CD4-positive, alpha-beta T cell (primary cell): ENCODE measurements at regions not wholly inside any gene's neighbourhood (a gene's known extent, or its start where the extent isn't known, plus 50 kb on each side); places are given as distances from the start of the nearest gene placed in this dataset.

ENCODE experiments used
- ATAC-seq: fragments of 200-7000 bp; cut with Tn5 transposase; one replicate; pipeline ENCODE4 v1.10.0; 2022; ENCODE audit warnings: mild to moderate bottlenecking; ENCODE audit not compliant: poor library complexity
- CTCF ChIA-PET: fragments of 350-600 bp; sonication (Branson Sonifier 250); formaldehyde crosslinking; loops from one replicate; lab custom pipeline; 2021; ENCODE audit warnings: antibody characterized with exemption, inconsistent platforms; lab: Charles Lee
- POLR2A ChIA-PET: fragments of 350-600 bp; sonication (Branson Sonifier 250); formaldehyde crosslinking; loops from one replicate; lab custom pipeline; 2021; ENCODE audit warnings: antibody characterized with exemption, inconsistent platforms; lab: Charles Lee
- DNase-seq, 14 experiments: peaks; one replicate each; pipeline ENCODE4 v3.0.0-alpha.2; 2013 to 2020; ENCODE audit warnings: mixed read lengths in 2 of 14
- H3K27ac ChIP-seq, 2 donors: one replicate each; pipeline versions ENCODE4 v1.5.1 to v1.7.0; 2013; ENCODE audit warnings: low read length in 2 of 2, low read depth in 1 of 2, mild to moderate bottlenecking in 1 of 2
- H3K27me3 ChIP-seq, 2 experiments: 1 replicate in 1 of 2; 2 replicates in 1 of 2; pipeline versions ENCODE4 v1.6.1 to v1.7.0; 2013; ENCODE audit warnings: low read length in 2 of 2, control low read depth in 1 of 2, mild to moderate bottlenecking in 1 of 2, moderate library complexity in 1 of 2; ENCODE audit not compliant: insufficient read depth in 2 of 2, control insufficient read depth in 1 of 2
- H3K36me3 ChIP-seq: one replicate; pipeline ENCODE4 v1.6.1; 2013; ENCODE audit warnings: low read length, control low read depth; ENCODE audit not compliant: insufficient read depth
- H3K4me1 ChIP-seq: one replicate; pipeline ENCODE4 v1.6.1; 2013; ENCODE audit warnings: low read length, control low read depth; ENCODE audit not compliant: insufficient read depth
- H3K4me3 ChIP-seq: one replicate; pipeline ENCODE4 v1.5.1; 2013; ENCODE audit warnings: mild to moderate bottlenecking, low read length, moderate library complexity
- H3K9me3 ChIP-seq, 2 experiments: 1 replicate in 1 of 2; 2 replicates in 1 of 2; pipeline versions ENCODE4 v1.6.1 to v1.7.0; 2013; ENCODE audit warnings: low read length in 2 of 2, mild to moderate bottlenecking in 2 of 2, control low read depth in 1 of 2, moderate library complexity in 1 of 2; ENCODE audit not compliant: control insufficient read depth in 1 of 2, insufficient read depth in 1 of 2
- H3K27ac Mint-ChIP-seq: one replicate; pipeline ENCODE4 v1.8.0; 2020; ENCODE audit warnings: mixed read lengths
- H3K27me3 Mint-ChIP-seq: one replicate; pipeline ENCODE4 v1.8.0; 2021; ENCODE audit warnings: mixed read lengths
- H3K36me3 Mint-ChIP-seq: one replicate; pipeline ENCODE4 v1.8.0; 2021; ENCODE audit warnings: low read depth, mixed read lengths
- H3K4me1 Mint-ChIP-seq: one replicate; pipeline ENCODE4 v1.8.0; 2021; ENCODE audit warnings: low read depth, mixed read lengths
- H3K4me3 Mint-ChIP-seq: one replicate; pipeline ENCODE4 v1.8.0; 2020; ENCODE audit warnings: mild to moderate bottlenecking, mixed read lengths
- H3K9me3 Mint-ChIP-seq: one replicate; pipeline ENCODE4 v1.8.0; 2020; ENCODE audit warnings: mixed read lengths
- intact Hi-C, 2 experiments: fragments of 100-400 bp; cut with DNase I in 1 of 2; cut with micrococcal nuclease in 1 of 2; formaldehyde crosslinking; loops; one replicate each; pipeline versions ENCODE4 v1.15.1 to v1.9.0; 2023 to 2025; cut with DNase I, micrococcal nuclease
- TF ChIP-seq, protein P1 (sequence below): fragments of 200-600 bp; IDR thresholded peaks from one replicate; pipeline ENCODE4 v1.8.0; 2022; ENCODE audit warnings: antibody characterized with exemption, mild to moderate bottlenecking

DNA sequence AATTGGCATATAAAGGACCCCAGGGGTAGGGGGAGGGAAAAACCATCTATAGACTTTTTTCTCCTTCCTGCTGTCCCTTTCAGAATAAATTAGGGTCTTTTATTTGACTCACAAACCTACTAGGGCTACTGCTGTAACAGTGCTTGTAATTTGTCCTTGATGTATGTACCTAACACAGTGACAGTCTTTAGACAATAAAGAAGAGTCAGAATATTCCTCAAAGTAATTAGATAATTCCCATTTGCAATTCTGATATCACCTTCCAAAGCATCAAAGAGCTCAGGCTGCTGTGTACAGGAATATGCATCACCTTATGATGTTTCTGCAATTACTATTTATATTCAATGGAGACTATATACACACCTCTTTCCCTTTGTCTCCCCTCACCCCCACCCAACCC is 161.7 kb downstream of the MREG start:
- CTCF ChIA-PET = no interaction called here

DNA sequence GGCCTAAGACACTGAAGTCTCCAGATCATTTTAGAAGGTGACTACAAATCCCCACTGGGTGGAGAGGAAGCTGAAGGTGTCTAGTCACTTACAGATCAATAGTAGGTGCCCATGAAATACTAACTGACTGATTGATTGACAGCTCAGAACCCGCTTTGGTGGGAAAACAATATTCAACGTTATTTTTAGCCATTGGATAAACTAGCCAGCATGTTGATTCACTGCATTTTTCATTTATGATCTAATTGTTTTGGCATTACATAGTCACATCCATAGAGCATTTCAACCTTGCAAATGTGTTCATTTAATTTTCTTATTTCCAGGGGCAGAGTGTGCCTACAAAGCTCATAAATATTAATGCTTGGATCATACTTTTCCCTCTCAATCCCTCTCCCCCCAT is 162.3 kb downstream of the MREG start:
- Mint-ChIP-seq H3K4me3 (no peak overlapping the region), H3K27ac (no peak overlapping the region), H3K9me3 (no peaks in the 10 kb centered on the region), H3K27me3 (no peaks in the 10 kb centered on the region), H3K4me1 (no peaks in the 10 kb centered on the region), H3K36me3 (no peaks in the 10 kb centered on the region)
- CTCF ChIA-PET = no interaction called here
- H3K9me3 ChIP-seq = no peaks in the 10 kb centered on the region
- H3K4me3 ChIP-seq = no peak overlapping the region
- no peaks in the 10 kb centered on the region for H3K36me3 ChIP-seq
- ATAC-seq (no peak), DNase-seq (no peak)
- no peaks in the 10 kb centered on the region for H3K4me1 ChIP-seq
- no peak overlapping the region for H3K27ac ChIP-seq
- H3K27me3 ChIP-seq = peaks cover 0 to 3% of the 10 kb centered on the region in 2 experiments
- POLR2A ChIA-PET = no interaction called here
- intact Hi-C loops = no loop called here
- TF ChIP-seq, protein P1, sequence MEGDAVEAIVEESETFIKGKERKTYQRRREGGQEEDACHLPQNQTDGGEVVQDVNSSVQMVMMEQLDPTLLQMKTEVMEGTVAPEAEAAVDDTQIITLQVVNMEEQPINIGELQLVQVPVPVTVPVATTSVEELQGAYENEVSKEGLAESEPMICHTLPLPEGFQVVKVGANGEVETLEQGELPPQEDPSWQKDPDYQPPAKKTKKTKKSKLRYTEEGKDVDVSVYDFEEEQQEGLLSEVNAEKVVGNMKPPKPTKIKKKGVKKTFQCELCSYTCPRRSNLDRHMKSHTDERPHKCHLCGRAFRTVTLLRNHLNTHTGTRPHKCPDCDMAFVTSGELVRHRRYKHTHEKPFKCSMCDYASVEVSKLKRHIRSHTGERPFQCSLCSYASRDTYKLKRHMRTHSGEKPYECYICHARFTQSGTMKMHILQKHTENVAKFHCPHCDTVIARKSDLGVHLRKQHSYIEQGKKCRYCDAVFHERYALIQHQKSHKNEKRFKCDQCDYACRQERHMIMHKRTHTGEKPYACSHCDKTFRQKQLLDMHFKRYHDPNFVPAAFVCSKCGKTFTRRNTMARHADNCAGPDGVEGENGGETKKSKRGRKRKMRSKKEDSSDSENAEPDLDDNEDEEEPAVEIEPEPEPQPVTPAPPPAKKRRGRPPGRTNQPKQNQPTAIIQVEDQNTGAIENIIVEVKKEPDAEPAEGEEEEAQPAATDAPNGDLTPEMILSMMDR = no peak

More for the DNA sequence above, 161.7 kb downstream of the MREG start:
- Histone ChIP-seq H3K4me3 (no peak overlapping the region), H3K36me3 (no peaks in the 10 kb centered on the region), H3K4me1 (no peaks in the 10 kb centered on the region), H3K27ac (no peak overlapping the region), H3K9me3 (no peaks in the 10 kb centered on the region), H3K27me3 (peaks cover 0 to 3% of the 10 kb centered on the region in 2 experiments)
- Mint-ChIP-seq H3K27me3 (no peaks in the 10 kb centered on the region), H3K27ac (no peak overlapping the region), H3K36me3 (no peaks in the 10 kb centered on the region), H3K4me1 (no peaks in the 10 kb centered on the region), H3K4me3 (no peak overlapping the region), H3K9me3 (no peaks in the 10 kb centered on the region)
- TF ChIP-seq, protein P1 = no peak
- intact Hi-C loops = no loop called here
- ATAC-seq (no peak), DNase-seq (no peak)
- POLR2A ChIA-PET = no interaction called here

DNA sequence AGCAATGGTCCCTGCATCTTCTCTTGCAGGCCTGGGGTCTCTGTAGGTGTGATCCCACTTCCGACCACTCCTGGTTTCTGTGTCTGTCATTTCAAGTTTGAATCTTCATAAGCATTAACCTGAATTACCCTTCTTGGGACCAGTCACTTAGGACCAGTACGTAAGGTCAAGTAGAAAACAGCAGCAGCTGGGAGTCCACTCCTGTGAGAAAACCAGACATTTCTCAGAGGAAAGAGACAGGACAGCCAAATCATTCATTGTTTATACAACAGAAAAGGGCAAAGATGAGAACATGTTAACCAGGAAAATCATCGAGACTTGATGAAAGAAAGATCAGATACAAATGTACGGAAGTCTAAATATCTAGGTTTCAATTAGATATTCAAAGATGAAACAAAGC is 163.0 kb downstream of the MREG start:
- POLR2A ChIA-PET = no interaction called here
- intact Hi-C loops = no loop called here
- TF ChIP-seq, protein P1 = no peak

More for the DNA sequence above, 163.0 kb downstream of the MREG start:
- no peaks in the 10 kb centered on the region for H3K4me1 Mint-ChIP-seq
- H3K9me3 ChIP-seq = no peaks in the 10 kb centered on the region
- H3K27ac ChIP-seq = no peak overlapping the region
- no peaks in the 10 kb centered on the region for H3K9me3 Mint-ChIP-seq
- no peaks in the 10 kb centered on the region for H3K4me1 ChIP-seq
- CTCF ChIA-PET = no interaction called here
- no peak overlapping the region for H3K27ac Mint-ChIP-seq
- no peaks in the 10 kb centered on the region for H3K27me3 Mint-ChIP-seq
- peaks cover 0 to 3% of the 10 kb centered on the region in 2 experiments for H3K27me3 ChIP-seq
- no peak for DNase-seq
- ATAC-seq = no peak
- no peak overlapping the region for H3K4me3 ChIP-seq
- H3K36me3 Mint-ChIP-seq = no peaks in the 10 kb centered on the region
- H3K4me3 Mint-ChIP-seq = no peak overlapping the region
- H3K36me3 ChIP-seq = no peaks in the 10 kb centered on the region
